ENCODE measurements at regions not wholly inside any gene's neighbourhood (a gene's known extent, or its start where the extent isn't known, plus 50 kb on each side); places are given as distances from the start of the nearest gene placed in this dataset.

- no peaks in the 10 kb centered on the region for H4K20me1 ChIP-seq (ENCODE audit: insufficient read depth)
- H3K4me1 ChIP-seq (ENCODE audit: low read depth, poor library complexity, severe bottlenecking): no peaks in the 10 kb centered on the region
- no peaks in the 10 kb centered on the region for H3K27me3 ChIP-seq (ENCODE audit: insufficient read depth, low read depth)
- H3K4me2 ChIP-seq: no peak overlapping the region
- TF ChIP-seq, protein P1, sequence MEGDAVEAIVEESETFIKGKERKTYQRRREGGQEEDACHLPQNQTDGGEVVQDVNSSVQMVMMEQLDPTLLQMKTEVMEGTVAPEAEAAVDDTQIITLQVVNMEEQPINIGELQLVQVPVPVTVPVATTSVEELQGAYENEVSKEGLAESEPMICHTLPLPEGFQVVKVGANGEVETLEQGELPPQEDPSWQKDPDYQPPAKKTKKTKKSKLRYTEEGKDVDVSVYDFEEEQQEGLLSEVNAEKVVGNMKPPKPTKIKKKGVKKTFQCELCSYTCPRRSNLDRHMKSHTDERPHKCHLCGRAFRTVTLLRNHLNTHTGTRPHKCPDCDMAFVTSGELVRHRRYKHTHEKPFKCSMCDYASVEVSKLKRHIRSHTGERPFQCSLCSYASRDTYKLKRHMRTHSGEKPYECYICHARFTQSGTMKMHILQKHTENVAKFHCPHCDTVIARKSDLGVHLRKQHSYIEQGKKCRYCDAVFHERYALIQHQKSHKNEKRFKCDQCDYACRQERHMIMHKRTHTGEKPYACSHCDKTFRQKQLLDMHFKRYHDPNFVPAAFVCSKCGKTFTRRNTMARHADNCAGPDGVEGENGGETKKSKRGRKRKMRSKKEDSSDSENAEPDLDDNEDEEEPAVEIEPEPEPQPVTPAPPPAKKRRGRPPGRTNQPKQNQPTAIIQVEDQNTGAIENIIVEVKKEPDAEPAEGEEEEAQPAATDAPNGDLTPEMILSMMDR (conservative IDR thresholded peaks at IDR 0.05; ENCODE audit: low read depth, low read length): no peak
- no peaks in the 10 kb centered on the region for H3K79me2 ChIP-seq (ENCODE audit: insufficient read depth, low read depth)
- no peaks in the 10 kb centered on the region for H3K36me3 ChIP-seq (ENCODE audit: insufficient read depth)
- H3K9ac ChIP-seq: no peak overlapping the region
- H3K27ac ChIP-seq: no peak overlapping the region
- no peak overlapping the region for H2AFZ ChIP-seq (ENCODE audit: low read depth)
- no peak overlapping the region for H3K4me3 ChIP-seq (IDR thresholded peaks at IDR 0.05; ENCODE audit: insufficient read depth, low read depth, low read length)
These were observed 60.9 kb upstream of the IFNAR2 start for GRCh38 chr21:33168886-33169285.

- Histone ChIP-seq H4K20me1 (ENCODE audit: insufficient read depth) (no peaks in the 10 kb centered on the region), H3K4me3 (IDR thresholded peaks at IDR 0.05; ENCODE audit: insufficient read depth, low read depth, low read length) (no peak overlapping the region), H3K36me3 (ENCODE audit: insufficient read depth) (no peaks in the 10 kb centered on the region), H3K9ac (no peak overlapping the region), H2AFZ (ENCODE audit: low read depth) (no peak overlapping the region), H3K79me2 (ENCODE audit: insufficient read depth, low read depth) (no peaks in the 10 kb centered on the region), H3K27ac (no peak overlapping the region), H3K4me2 (no peak overlapping the region), H3K27me3 (ENCODE audit: insufficient read depth, low read depth) (no peaks in the 10 kb centered on the region), H3K4me1 (ENCODE audit: low read depth, poor library complexity, severe bottlenecking) (no peaks in the 10 kb centered on the region)
- TF ChIP-seq, protein P1 (conservative IDR thresholded peaks at IDR 0.05; ENCODE audit: low read depth, low read length): no peak
These were observed 60.4 kb upstream of the IFNAR2 start for GRCh38 chr21:33169359-33169758.

DNA sequence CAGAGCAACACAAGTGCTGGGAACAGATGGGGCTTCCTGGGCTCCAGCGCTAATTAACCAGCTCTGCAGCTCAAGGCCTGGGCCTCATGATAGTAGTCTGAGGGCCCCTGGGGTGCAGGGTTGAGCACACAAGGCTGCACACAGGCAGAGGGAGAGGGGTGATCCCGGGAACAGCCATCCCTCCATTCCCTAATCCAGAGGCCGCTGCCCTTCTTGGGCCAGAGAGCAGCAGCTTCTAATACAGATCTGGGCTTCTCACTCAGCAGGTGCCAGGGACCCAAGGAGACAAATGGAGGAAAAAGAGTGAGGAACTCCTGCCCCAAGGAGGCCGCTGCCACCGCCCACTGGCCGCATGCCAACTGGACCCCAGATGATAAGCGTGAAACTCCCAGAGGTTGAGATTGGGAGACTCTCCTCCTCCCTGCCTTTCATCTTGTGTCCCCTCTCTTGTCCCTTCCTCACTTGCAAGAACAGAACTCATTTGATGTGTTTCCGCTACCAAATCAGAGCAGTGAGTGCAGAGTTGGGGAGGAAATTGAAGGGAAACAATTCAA is 58.0 kb upstream of the IFNAR2 start:
- H4K20me1 ChIP-seq (ENCODE audit: insufficient read depth): no peaks in the 10 kb centered on the region
- H3K27me3 ChIP-seq (ENCODE audit: insufficient read depth, low read depth): no peaks in the 10 kb centered on the region
- H3K4me1 ChIP-seq (ENCODE audit: low read depth, poor library complexity, severe bottlenecking): no peaks in the 10 kb centered on the region

DNA sequence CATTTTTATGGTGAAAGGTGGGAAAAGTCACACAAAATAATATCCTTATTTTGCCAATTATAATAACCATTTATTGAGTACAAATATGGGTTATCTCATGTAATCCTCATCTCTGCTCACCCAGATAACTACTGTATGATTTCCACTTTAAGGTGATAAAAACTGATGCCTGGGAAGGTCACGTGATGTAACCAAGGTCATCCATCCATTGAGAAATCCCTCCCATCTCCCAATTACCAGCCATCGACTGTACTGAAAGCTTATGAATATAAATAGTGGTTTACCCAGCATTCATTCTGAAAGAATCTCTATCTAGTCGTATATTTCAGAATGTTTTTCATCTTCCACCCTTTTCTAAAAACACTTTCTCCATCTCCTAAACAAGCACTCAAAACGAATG is 55.0 kb upstream of the IFNAR2 start:
- no peak overlapping the region for H3K9ac ChIP-seq
- H3K27ac ChIP-seq: no peak overlapping the region
- no peaks in the 10 kb centered on the region for H3K36me3 ChIP-seq (ENCODE audit: insufficient read depth)
- H3K4me2 ChIP-seq: no peak overlapping the region
- H3K4me3 ChIP-seq (IDR thresholded peaks at IDR 0.05; ENCODE audit: insufficient read depth, low read depth, low read length): no peak overlapping the region
- no peak overlapping the region for H2AFZ ChIP-seq (ENCODE audit: low read depth)
- no peaks in the 10 kb centered on the region for H4K20me1 ChIP-seq (ENCODE audit: insufficient read depth)
- no peaks in the 10 kb centered on the region; the same call in 1 of the 2 replicates for H3K27me3 ChIP-seq (ENCODE audit: insufficient read depth, low read depth)
- TF ChIP-seq, protein P1 (conservative IDR thresholded peaks at IDR 0.05; ENCODE audit: low read depth, low read length): no peak
- no peaks in the 10 kb centered on the region for H3K4me1 ChIP-seq (ENCODE audit: low read depth, poor library complexity, severe bottlenecking)
- no peaks in the 10 kb centered on the region for H3K79me2 ChIP-seq (ENCODE audit: insufficient read depth, low read depth)

More for the DNA sequence above, 58.0 kb upstream of the IFNAR2 start:
- no peak overlapping the region for H3K9ac ChIP-seq
- TF ChIP-seq, protein P1 (conservative IDR thresholded peaks at IDR 0.05; ENCODE audit: low read depth, low read length): no peak
- no peak overlapping the region for H3K4me3 ChIP-seq (IDR thresholded peaks at IDR 0.05; ENCODE audit: insufficient read depth, low read depth, low read length)
- H3K4me2 ChIP-seq: no peak overlapping the region
- no peak overlapping the region for H3K27ac ChIP-seq
- no peaks in the 10 kb centered on the region for H3K79me2 ChIP-seq (ENCODE audit: insufficient read depth, low read depth)
- H3K36me3 ChIP-seq (ENCODE audit: insufficient read depth): no peaks in the 10 kb centered on the region
- H2AFZ ChIP-seq (ENCODE audit: low read depth): no peak overlapping the region
